ENCODE measurements at regions not wholly inside any gene's neighbourhood (a gene's known extent, or its start where the extent isn't known, plus 50 kb on each side); places are given as distances from the start of the nearest gene placed in this dataset.

- CTCF ChIA-PET, result no interaction called here
Measured at GRCh38 chr7:131673576-131673975, 117.1 kb upstream of the PODXL start.

More at GRCh38 chr7:131673576-131673975, 117.1 kb upstream of the PODXL start:
- Histone ChIP-seq H3K4me1 (ENCODE audit: control insufficient read depth, extremely low read depth, insufficient read depth, low read length) (no peaks in the 10 kb centered on the region), H3K27ac (ENCODE audit: insufficient read depth, low read depth, low read length) (no peak overlapping the region), H3K36me3 (ENCODE audit: control insufficient read depth in 2 of 2, extremely low read depth in 1 of 2, insufficient read depth in 2 of 2, low read length in 2 of 2) (no peaks in the 10 kb centered on the region), H3K9ac (replicated peaks; ENCODE audit: extremely low read depth, insufficient read depth, low read length) (no peak overlapping the region), H2AFZ (ENCODE audit: low read depth, low read length) (no peak overlapping the region), H3K4me2 (ENCODE audit: insufficient read depth, low read length) (no peak overlapping the region), H3K9me3 (replicated peaks; ENCODE audit: control insufficient read depth, insufficient read depth, low read length) (no peaks in the 10 kb centered on the region), H3K4me3 (replicated peaks in 1 of 3; ENCODE audit: insufficient read depth in 1 of 3, low read depth in 1 of 3, low read length in 3 of 3) (no peak overlapping the region), H3K9me1 (replicated peaks; ENCODE audit: control insufficient read depth, extremely low read depth, insufficient read depth, low read length) (no peaks in the 10 kb centered on the region), H3K79me2 (ENCODE audit: control insufficient read depth, insufficient read depth, low read length) (no peaks in the 10 kb centered on the region), H4K20me1 (replicated peaks; ENCODE audit: control insufficient read depth, extremely low read depth, insufficient read depth, low read length) (no peaks in the 10 kb centered on the region), H3K27me3 (ENCODE audit: control insufficient read depth in 2 of 2, insufficient read depth in 2 of 2, low read length in 2 of 2) (peaks cover 14 to 16% of the 10 kb centered on the region in 2 experiments)
- BruUV-seq (replicated peaks), result no TSS peak
- TF ChIP-seq POLR2A (IDR thresholded peaks at IDR 0.05; ENCODE audit: low read depth, low read length) (no peak), MAX (IDR thresholded peaks at IDR 0.05; ENCODE audit: insufficient read depth, insufficient read length) (no peak), JUN (IDR thresholded peaks at IDR 0.05; ENCODE audit: borderline replicate concordance, insufficient read depth, insufficient read length, low read depth) (no peak), FOS (IDR thresholded peaks at IDR 0.05; ENCODE audit: borderline replicate concordance, insufficient read depth, low read length) (no peak), POLR2AphosphoS5 (IDR thresholded peaks at IDR 0.05; ENCODE audit: insufficient read depth, low read depth, low read length) (no peak), CTCF (IDR thresholded peaks at IDR 0.05; ENCODE audit: extremely low read depth in 1 of 2, insufficient read depth in 1 of 2, low read depth in 1 of 2, low read length in 2 of 2) (no peak), MYC (IDR thresholded peaks at IDR 0.05; ENCODE audit: low read depth, low read length) (no peak), GATA2 (IDR thresholded peaks at IDR 0.05; ENCODE audit: insufficient read depth, insufficient read length, low read depth, low read length) (no peak), EZH2 (IDR thresholded peaks at IDR 0.05; ENCODE audit: borderline replicate concordance, low read depth, low read length, severe bottlenecking) (no peak)
- dilution Hi-C loops (cut with MboI; ENCODE audit: extremely low pct_ligation_motif_present, low sequenced_read_pairs) (no loop called here), intact Hi-C loops (cut with micrococcal nuclease) (no loop called here)
- DNase-seq (ENCODE audit: low read depth, low spot score), result no peak
- FAIRE-seq, result no peak
- POLR2A ChIA-PET, result no interaction called here
